ENCODE measurements at regions not wholly inside any gene's neighbourhood (a gene's known extent, or its start where the extent isn't known, plus 50 kb on each side); places are given as distances from the start of the nearest gene placed in this dataset.

- Mint-ChIP-seq H3K9me3 (ENCODE audit: insufficient read depth) (no peaks in the 10 kb centered on the region), H3K36me3 (ENCODE audit: low read depth) (no peaks in the 10 kb centered on the region), H3K4me1 (ENCODE audit: low read depth) (no peaks in the 10 kb centered on the region), H3K4me3 (no peak overlapping the region), H3K27ac (no peak overlapping the region), H3K27me3 (ENCODE audit: low read depth) (no peaks in the 10 kb centered on the region)
- DNase-seq (no peak), ATAC-seq (no peak)
- ChIA-PET CTCF (no interaction called here), POLR2A (no interaction called here)
These were observed 180.3 kb upstream of the TCF4 start for GRCh38 chr18:55768255-55768654.

GRCh38 chr18:55764386-55764785 is 176.4 kb upstream of the TCF4 start:
- CTCF ChIA-PET: no interaction called here
- no peak for DNase-seq
- Mint-ChIP-seq H3K36me3 (ENCODE audit: low read depth) (no peaks in the 10 kb centered on the region), H3K9me3 (ENCODE audit: insufficient read depth) (no peaks in the 10 kb centered on the region), H3K4me1 (ENCODE audit: low read depth) (no peaks in the 10 kb centered on the region), H3K27ac (no peak overlapping the region), H3K27me3 (ENCODE audit: low read depth) (no peaks in the 10 kb centered on the region), H3K4me3 (no peak overlapping the region)
- POLR2A ChIA-PET: no interaction called here
- ATAC-seq: no peak

GRCh38 chr18:55763805-55764204 is 175.8 kb upstream of the TCF4 start:
- Mint-ChIP-seq H3K4me3 (no peak overlapping the region), H3K27ac (no peak overlapping the region), H3K36me3 (ENCODE audit: low read depth) (no peaks in the 10 kb centered on the region), H3K9me3 (ENCODE audit: insufficient read depth) (no peaks in the 10 kb centered on the region), H3K27me3 (ENCODE audit: low read depth) (no peaks in the 10 kb centered on the region), H3K4me1 (ENCODE audit: low read depth) (no peaks in the 10 kb centered on the region)
- ATAC-seq: no peak
- ChIA-PET CTCF (interaction anchor here (0.7 kb wide), 1 partner anchor 553 kb away, joined by 3 read pairs; no protein-coding TSS in a partner anchor), POLR2A (no interaction called here)
- DNase-seq: no peak

GRCh38 chr18:55763298-55763697 is 175.3 kb upstream of the TCF4 start:
- DNase-seq: no peak
- no peaks in the 10 kb centered on the region for H3K4me1 Mint-ChIP-seq (ENCODE audit: low read depth)
- no peaks in the 10 kb centered on the region for H3K27me3 Mint-ChIP-seq (ENCODE audit: low read depth)
- H3K27ac Mint-ChIP-seq: no peak overlapping the region
- no peak for ATAC-seq
- ChIA-PET POLR2A (no interaction called here), CTCF (interaction anchor here (0.7 kb wide), 1 partner anchor 553 kb away, joined by 3 read pairs; no protein-coding TSS in a partner anchor)
- H3K9me3 Mint-ChIP-seq (ENCODE audit: insufficient read depth): no peaks in the 10 kb centered on the region
- H3K36me3 Mint-ChIP-seq (ENCODE audit: low read depth): no peaks in the 10 kb centered on the region
- no peak overlapping the region for H3K4me3 Mint-ChIP-seq

- ChIA-PET POLR2A (no interaction called here), CTCF (no interaction called here)
- ATAC-seq: no peak
- no peak overlapping the region for H3K4me3 Mint-ChIP-seq
- no peaks in the 10 kb centered on the region for H3K4me1 Mint-ChIP-seq (ENCODE audit: low read depth)
- H3K36me3 Mint-ChIP-seq (ENCODE audit: low read depth): no peaks in the 10 kb centered on the region
- no peaks in the 10 kb centered on the region for H3K9me3 Mint-ChIP-seq (ENCODE audit: insufficient read depth)
- H3K27me3 Mint-ChIP-seq (ENCODE audit: low read depth): no peaks in the 10 kb centered on the region
- no peak for DNase-seq
- H3K27ac Mint-ChIP-seq: no peak overlapping the region
These were observed 174.4 kb upstream of the TCF4 start for GRCh38 chr18:55762424-55762823.

- ChIA-PET CTCF (no interaction called here), POLR2A (no interaction called here)
- DNase-seq: no peak
- H3K27ac Mint-ChIP-seq: no peak overlapping the region
- H3K9me3 Mint-ChIP-seq (ENCODE audit: insufficient read depth): no peaks in the 10 kb centered on the region
- no peaks in the 10 kb centered on the region for H3K36me3 Mint-ChIP-seq (ENCODE audit: low read depth)
- ATAC-seq: no peak
- H3K4me1 Mint-ChIP-seq (ENCODE audit: low read depth): no peaks in the 10 kb centered on the region
- no peak overlapping the region for H3K4me3 Mint-ChIP-seq
- no peaks in the 10 kb centered on the region for H3K27me3 Mint-ChIP-seq (ENCODE audit: low read depth)
These were observed 165.8 kb upstream of the TCF4 start for GRCh38 chr18:55753643-55754263.

GRCh38 chr18:55751476-55751875 is 163.5 kb upstream of the TCF4 start:
- ATAC-seq: no peak
- CTCF ChIA-PET: no interaction called here
- H3K27ac Mint-ChIP-seq: no peak overlapping the region
- no peaks in the 10 kb centered on the region for H3K9me3 Mint-ChIP-seq (ENCODE audit: insufficient read depth)
- H3K36me3 Mint-ChIP-seq (ENCODE audit: low read depth): no peaks in the 10 kb centered on the region
- H3K4me3 Mint-ChIP-seq: no peak overlapping the region
- DNase-seq: no peak
- POLR2A ChIA-PET: no interaction called here
- no peaks in the 10 kb centered on the region for H3K27me3 Mint-ChIP-seq (ENCODE audit: low read depth)
- no peaks in the 10 kb centered on the region for H3K4me1 Mint-ChIP-seq (ENCODE audit: low read depth)

GRCh38 chr18:55748227-55748738 is 160.3 kb upstream of the TCF4 start:
- ChIA-PET POLR2A (no interaction called here), CTCF (no interaction called here)
- no peaks in the 10 kb centered on the region for H3K36me3 Mint-ChIP-seq (ENCODE audit: low read depth)
- DNase-seq (no peak), ATAC-seq (no peak)
- no peaks in the 10 kb centered on the region for H3K4me1 Mint-ChIP-seq (ENCODE audit: low read depth)
- no peak overlapping the region for H3K4me3 Mint-ChIP-seq
- no peak overlapping the region for H3K27ac Mint-ChIP-seq
- no peaks in the 10 kb centered on the region for H3K27me3 Mint-ChIP-seq (ENCODE audit: low read depth)
- no peaks in the 10 kb centered on the region for H3K9me3 Mint-ChIP-seq (ENCODE audit: insufficient read depth)

GRCh38 chr18:55744206-55744605 is 156.2 kb upstream of the TCF4 start:
- Mint-ChIP-seq H3K36me3 (ENCODE audit: low read depth) (no peaks in the 10 kb centered on the region), H3K27me3 (ENCODE audit: low read depth) (no peaks in the 10 kb centered on the region), H3K4me1 (ENCODE audit: low read depth) (no peaks in the 10 kb centered on the region), H3K27ac (no peak overlapping the region), H3K4me3 (no peak overlapping the region), H3K9me3 (ENCODE audit: insufficient read depth) (no peaks in the 10 kb centered on the region)
- POLR2A ChIA-PET: no interaction called here
- ATAC-seq (no peak), DNase-seq (no peak)
- CTCF ChIA-PET: no interaction called here

GRCh38 chr18:55743736-55744135 is 155.7 kb upstream of the TCF4 start:
- DNase-seq (no peak), ATAC-seq (no peak)
- no peak overlapping the region for H3K27ac Mint-ChIP-seq
- POLR2A ChIA-PET: no interaction called here
- no peaks in the 10 kb centered on the region for H3K4me1 Mint-ChIP-seq (ENCODE audit: low read depth)
- no peak overlapping the region for H3K4me3 Mint-ChIP-seq
- H3K27me3 Mint-ChIP-seq (ENCODE audit: low read depth): no peaks in the 10 kb centered on the region
- CTCF ChIA-PET: no interaction called here
- no peaks in the 10 kb centered on the region for H3K9me3 Mint-ChIP-seq (ENCODE audit: insufficient read depth)
- H3K36me3 Mint-ChIP-seq (ENCODE audit: low read depth): no peaks in the 10 kb centered on the region

GRCh38 chr18:55743133-55743532 is 155.1 kb upstream of the TCF4 start:
- no peaks in the 10 kb centered on the region for H3K36me3 Mint-ChIP-seq (ENCODE audit: low read depth)
- H3K4me3 Mint-ChIP-seq: no peak overlapping the region
- CTCF ChIA-PET: no interaction called here
- H3K4me1 Mint-ChIP-seq (ENCODE audit: low read depth): no peaks in the 10 kb centered on the region
- DNase-seq (no peak), ATAC-seq (no peak)
- POLR2A ChIA-PET: no interaction called here
- H3K27me3 Mint-ChIP-seq (ENCODE audit: low read depth): no peaks in the 10 kb centered on the region
- H3K9me3 Mint-ChIP-seq (ENCODE audit: insufficient read depth): no peaks in the 10 kb centered on the region
- no peak overlapping the region for H3K27ac Mint-ChIP-seq

GRCh38 chr18:55739488-55739887 is 151.5 kb upstream of the TCF4 start:
- Mint-ChIP-seq H3K27me3 (ENCODE audit: low read depth) (no peaks in the 10 kb centered on the region), H3K36me3 (ENCODE audit: low read depth) (no peaks in the 10 kb centered on the region), H3K27ac (no peak overlapping the region), H3K4me3 (no peak overlapping the region), H3K9me3 (ENCODE audit: insufficient read depth) (no peaks in the 10 kb centered on the region), H3K4me1 (ENCODE audit: low read depth) (no peaks in the 10 kb centered on the region)
- CTCF ChIA-PET: no interaction called here
- ATAC-seq: no peak
- no peak for DNase-seq
- POLR2A ChIA-PET: no interaction called here

- ATAC-seq: no peak
- CTCF ChIA-PET: no interaction called here
- H3K4me1 Mint-ChIP-seq (ENCODE audit: low read depth): no peaks in the 10 kb centered on the region
- no peaks in the 10 kb centered on the region for H3K27me3 Mint-ChIP-seq (ENCODE audit: low read depth)
- no peaks in the 10 kb centered on the region for H3K36me3 Mint-ChIP-seq (ENCODE audit: low read depth)
- no peaks in the 10 kb centered on the region for H3K9me3 Mint-ChIP-seq (ENCODE audit: insufficient read depth)
- POLR2A ChIA-PET: no interaction called here
- DNase-seq: no peak
- H3K4me3 Mint-ChIP-seq: no peak overlapping the region
- no peak overlapping the region for H3K27ac Mint-ChIP-seq
These were observed 150.6 kb upstream of the TCF4 start for GRCh38 chr18:55738483-55739114.

Measured in activated CD8-positive, alpha-beta T cell treated with anti-CD3 and anti-CD28 coated beads, Interleukin-2, amount 10 ng/mL, durations not matched to agents 7 days and 5 days (primary cell).